Astrocyte (in vitro differentiated cells and primary cell): ENCODE measurements at regions not wholly inside any gene's neighbourhood (a gene's known extent, or its start where the extent isn't known, plus 50 kb on each side); places are given as distances from the start of the nearest gene placed in this dataset.

Experiments
- DNase-seq: peaks from one replicate; pipeline ENCODE4 v3.0.0-alpha.2; 2010; ENCODE audit warnings: low read depth
- FAIRE-seq: peaks from 2 replicates; lab custom pipeline; 2011; peaks lifted over from hg19 to GRCh38; lab: Jason Lieb, UNC
- H2AFZ ChIP-seq: 2 replicates; pipeline ENCODE4 v1.6.0; 2012; ENCODE audit warnings: low read depth, low read length, inconsistent platforms
- H3K27ac ChIP-seq: 2 replicates; pipeline ENCODE4 v1.5.1; 2011; ENCODE audit warnings: low read depth, low read length, inconsistent platforms
- H3K27me3 ChIP-seq: 2 replicates; pipeline ENCODE4 v1.6.0; 2011; ENCODE audit warnings: low read length, inconsistent platforms; ENCODE audit not compliant: insufficient read depth
- H3K36me3 ChIP-seq: 2 replicates; pipeline ENCODE4 v1.5.1; 2011; ENCODE audit warnings: low read length, inconsistent platforms; ENCODE audit not compliant: insufficient read depth
- H3K4me1 ChIP-seq: 2 replicates; pipeline ENCODE4 v1.5.1; 2011; ENCODE audit warnings: low read length, inconsistent platforms; ENCODE audit not compliant: insufficient read depth
- H3K4me2 ChIP-seq: 2 replicates; pipeline ENCODE4 v1.6.0; 2012; ENCODE audit warnings: low read length, inconsistent platforms
- H3K4me3 ChIP-seq: 2 replicates; pipeline ENCODE4 v1.5.1; 2011; ENCODE audit warnings: low read depth, mild to moderate bottlenecking, low read length, inconsistent platforms; ENCODE audit not compliant: insufficient read depth
- H3K79me2 ChIP-seq: 2 replicates; pipeline ENCODE4 v1.6.0; 2012; ENCODE audit warnings: mild to moderate bottlenecking, low read length, inconsistent platforms; ENCODE audit not compliant: insufficient read depth
- H3K9ac ChIP-seq: 2 replicates; pipeline ENCODE4 v1.6.0; 2012; ENCODE audit warnings: mild to moderate bottlenecking, low read length, inconsistent platforms
- H3K9me3 ChIP-seq: 2 replicates; pipeline ENCODE4 v1.5.1; 2012; ENCODE audit warnings: low read depth, mild to moderate bottlenecking, low read length, inconsistent platforms; ENCODE audit not compliant: insufficient read depth
- H4K20me1 ChIP-seq: 2 replicates; pipeline ENCODE4 v1.6.0; 2012; ENCODE audit warnings: low read length, inconsistent platforms; ENCODE audit not compliant: insufficient read depth
- H3K27ac Mint-ChIP-seq: one replicate; pipeline ENCODE4 v1.8.0; 2021; ENCODE audit warnings: mild to moderate bottlenecking, mixed read lengths; ENCODE audit not compliant: unreplicated experiment
- H3K27me3 Mint-ChIP-seq: one replicate; pipeline ENCODE4 v1.8.0; 2021; ENCODE audit warnings: low read depth, mixed read lengths; ENCODE audit not compliant: unreplicated experiment
- H3K36me3 Mint-ChIP-seq: one replicate; pipeline ENCODE4 v1.8.0; 2021; ENCODE audit warnings: low read depth, mixed read lengths; ENCODE audit not compliant: unreplicated experiment
- H3K4me1 Mint-ChIP-seq: one replicate; pipeline ENCODE4 v1.8.0; 2021; ENCODE audit warnings: low read depth, mixed read lengths; ENCODE audit not compliant: unreplicated experiment
- H3K4me3 Mint-ChIP-seq: one replicate; pipeline ENCODE4 v1.8.0; 2021; ENCODE audit warnings: mild to moderate bottlenecking, moderate library complexity, mixed read lengths; ENCODE audit not compliant: unreplicated experiment
- H3K9me3 Mint-ChIP-seq: one replicate; pipeline ENCODE4 v1.8.0; 2021; ENCODE audit warnings: mild to moderate bottlenecking, mixed read lengths; ENCODE audit not compliant: unreplicated experiment
- CTCF ChIP-seq: IDR thresholded peaks from 2 replicates; pipeline ENCODE4 v1.5.1; 2011; ENCODE audit warnings: low read depth, mild to moderate bottlenecking, inconsistent platforms, low read length, moderate library complexity; ENCODE audit not compliant: insufficient read depth
- EZH2 ChIP-seq: IDR thresholded peaks from 2 replicates; pipeline ENCODE4 v1.6.1; 2012; ENCODE audit warnings: mild to moderate bottlenecking, low read length, inconsistent platforms; ENCODE audit not compliant: insufficient read depth

DNA sequence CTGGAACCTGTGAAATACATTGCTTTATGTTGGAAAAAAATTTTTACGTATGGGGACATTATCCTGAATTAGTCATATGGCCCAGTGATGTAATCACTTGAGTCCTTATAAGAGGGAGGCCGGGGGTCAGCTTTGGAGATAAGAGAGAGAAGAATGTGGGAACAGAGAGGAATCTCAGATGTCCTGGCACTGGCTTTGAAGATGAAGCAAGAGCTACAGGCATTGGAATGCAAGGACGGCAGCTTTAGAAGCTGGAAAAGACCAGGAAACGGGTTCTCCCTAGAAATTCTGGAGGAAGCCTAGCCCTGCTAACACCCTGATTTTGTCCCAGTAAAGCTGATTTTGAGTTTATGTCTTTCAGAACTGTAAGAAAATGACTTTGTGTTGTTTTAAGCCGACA, 1129.9 kb upstream of the GYPC start:
- H3K9me3 Mint-ChIP-seq, result no peaks in the 10 kb centered on the region
- no peak for FAIRE-seq

GRCh38 chr2:125535089-125535488, 1120.9 kb upstream of the GYPC start:
- DNase-seq, result no peak
- no peaks in the 10 kb centered on the region for H3K27me3 ChIP-seq
- Mint-ChIP-seq H3K27ac (no peak overlapping the region), H3K4me1 (no peaks in the 10 kb centered on the region), H3K36me3 (no peaks in the 10 kb centered on the region), H3K4me3 (no peak overlapping the region), H3K27me3 (no peaks in the 10 kb centered on the region), H3K9me3 (no peaks in the 10 kb centered on the region)
- TF ChIP-seq EZH2 (no peak), CTCF (no peak)
- peaks cover 5% of the 10 kb centered on the region for H3K9me3 ChIP-seq
- no peaks in the 10 kb centered on the region for H3K36me3 ChIP-seq
- no peaks in the 10 kb centered on the region for H4K20me1 ChIP-seq
- FAIRE-seq, result no peak
- H3K4me2 ChIP-seq, result no peak overlapping the region
- H3K4me3 ChIP-seq, result no peak overlapping the region
- H3K9ac ChIP-seq, result no peak overlapping the region
- H3K27ac ChIP-seq, result no peak overlapping the region
- no peaks in the 10 kb centered on the region for H3K79me2 ChIP-seq
- H2AFZ ChIP-seq, result no peak overlapping the region
- H3K4me1 ChIP-seq, result no peaks in the 10 kb centered on the region

More for the DNA sequence above, 1129.9 kb upstream of the GYPC start:
- no peak for DNase-seq
- H3K27me3 Mint-ChIP-seq, result no peaks in the 10 kb centered on the region
- Histone ChIP-seq H3K27ac (no peak overlapping the region), H3K27me3 (no peaks in the 10 kb centered on the region), H3K36me3 (no peaks in the 10 kb centered on the region), H3K9ac (no peak overlapping the region), H3K4me1 (no peaks in the 10 kb centered on the region), H3K4me3 (no peak overlapping the region), H3K9me3 (peaks cover 3% of the 10 kb centered on the region), H3K4me2 (no peak overlapping the region), H3K79me2 (no peaks in the 10 kb centered on the region), H2AFZ (no peak overlapping the region), H4K20me1 (no peaks in the 10 kb centered on the region)
- TF ChIP-seq CTCF (no peak), EZH2 (no peak)
- no peak overlapping the region for H3K27ac Mint-ChIP-seq
- no peaks in the 10 kb centered on the region for H3K4me1 Mint-ChIP-seq
- no peaks in the 10 kb centered on the region for H3K36me3 Mint-ChIP-seq
- no peak overlapping the region for H3K4me3 Mint-ChIP-seq

DNA sequence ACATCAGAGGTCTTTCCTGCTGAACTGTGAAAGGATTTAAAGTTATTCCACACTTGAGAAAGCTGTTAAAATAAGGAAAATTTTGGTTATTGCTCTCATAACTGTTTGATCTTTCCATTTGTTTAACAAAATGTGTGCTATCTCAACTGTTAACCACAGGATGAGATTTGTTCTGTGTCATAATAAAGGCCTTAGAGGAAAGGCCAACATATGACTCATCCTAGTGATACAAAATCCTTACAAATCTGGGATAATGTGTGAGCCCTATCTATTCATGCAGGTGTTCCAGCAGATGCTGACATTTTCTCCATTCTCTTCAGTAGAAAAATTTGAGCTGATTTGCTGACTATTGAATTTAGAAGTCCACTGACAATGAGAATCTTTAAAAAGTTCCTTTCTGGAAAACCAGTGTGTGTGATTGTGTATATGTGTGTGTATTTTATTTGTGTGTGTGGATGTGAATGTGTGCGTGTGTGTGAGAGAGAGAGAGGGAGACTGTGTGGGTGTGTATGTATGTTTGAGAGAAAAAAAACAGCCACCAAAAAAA, 1111.9 kb upstream of the GYPC start:
- Histone ChIP-seq H4K20me1 (no peaks in the 10 kb centered on the region), H3K9ac (no peak overlapping the region), H3K27me3 (no peaks in the 10 kb centered on the region), H3K79me2 (no peaks in the 10 kb centered on the region), H3K27ac (no peak overlapping the region), H3K4me2 (no peak overlapping the region), H2AFZ (no peak overlapping the region), H3K4me3 (no peak overlapping the region), H3K4me1 (no peaks in the 10 kb centered on the region), H3K9me3 (no peaks in the 10 kb centered on the region), H3K36me3 (no peaks in the 10 kb centered on the region)
- no peaks in the 10 kb centered on the region for H3K27me3 Mint-ChIP-seq
- FAIRE-seq (no peak), DNase-seq (no peak)
- no peaks in the 10 kb centered on the region for H3K36me3 Mint-ChIP-seq
- peaks cover 7% of the 10 kb centered on the region for H3K4me1 Mint-ChIP-seq
- no peak overlapping the region for H3K4me3 Mint-ChIP-seq
- TF ChIP-seq CTCF (no peak), EZH2 (no peak)
- no peaks in the 10 kb centered on the region for H3K9me3 Mint-ChIP-seq
- no peak overlapping the region for H3K27ac Mint-ChIP-seq
